Loucy (cell line): ENCODE measurements at regions not wholly inside any gene's neighbourhood (a gene's known extent, or its start where the extent isn't known, plus 50 kb on each side); places are given as distances from the start of the nearest gene placed in this dataset.
"Not testable (repeated sequence)": the region's sequence is repeated elsewhere in the genome, so short reads cannot be mapped to it uniquely, and the experiment has no call there.

ENCODE experiments used
- H2AFZ ChIP-seq: fragments of 200-600 bp; sonication (generic); 2 replicates; pipeline ENCODE4 v1.6.0; 2016; ENCODE audit warnings: antibody characterized with exemption, mild to moderate bottlenecking, low read length, moderate library complexity
- H3F3A ChIP-seq: fragments of 200-600 bp; 2 replicates; pipeline ENCODE4 v1.6.0; 2016; ENCODE audit warnings: antibody characterized with exemption, low read depth, mild to moderate bottlenecking
- H3K27me3 ChIP-seq: fragments of 200-600 bp; sonication (generic); 2 replicates; pipeline ENCODE4 v1.6.1; 2014; ENCODE audit warnings: low read length, mild to moderate bottlenecking; ENCODE audit not compliant: insufficient read depth, poor library complexity, severe bottlenecking
- H3K36me3 ChIP-seq: fragments of 200-600 bp; sonication (generic); 2 replicates; pipeline ENCODE4 v1.6.1; 2016; ENCODE audit warnings: low read length; ENCODE audit not compliant: insufficient read depth
- H3K4me1 ChIP-seq: fragments of 200-600 bp; sonication (generic); 2 replicates; pipeline ENCODE4 v1.5.1; 2014; ENCODE audit warnings: low read length, mild to moderate bottlenecking; ENCODE audit not compliant: insufficient read depth, poor library complexity, severe bottlenecking
- H3K4me2 ChIP-seq: fragments of 200-600 bp; sonication (generic); 2 replicates; pipeline ENCODE4 v1.6.0; 2014; ENCODE audit warnings: antibody characterized with exemption, low read length, low read depth, mild to moderate bottlenecking; ENCODE audit not compliant: poor library complexity, severe bottlenecking
- H3K4me3 ChIP-seq: fragments of 200-600 bp; sonication (generic); 2 replicates; pipeline ENCODE4 v1.5.1; 2014; ENCODE audit warnings: low read length, mild to moderate bottlenecking, mixed read lengths; ENCODE audit not compliant: poor library complexity, severe bottlenecking
- H3K79me2 ChIP-seq: fragments of 200-600 bp; sonication (generic); 2 replicates; pipeline ENCODE4 v1.6.1; 2014; ENCODE audit warnings: low read length; ENCODE audit not compliant: insufficient read depth
- H3K9ac ChIP-seq: fragments of 200-600 bp; sonication (generic); 2 replicates; pipeline ENCODE4 v1.6.0; 2014; ENCODE audit warnings: mild to moderate bottlenecking, low read depth, low read length, moderate library complexity; ENCODE audit not compliant: poor library complexity, severe bottlenecking
- H3K9me2 ChIP-seq: fragments of 200-600 bp; sonication (generic); replicated peaks from 2 replicates; pipeline ENCODE4 v1.6.1; 2016; ENCODE audit warnings: low read depth, low read length, mixed read lengths
- H3K9me3 ChIP-seq: fragments of 200-600 bp; sonication (generic); 2 replicates; pipeline ENCODE4 v1.6.1; 2014; ENCODE audit warnings: mild to moderate bottlenecking, antibody characterized with exemption, low read length, low read depth; ENCODE audit not compliant: insufficient read depth
- H4K20me1 ChIP-seq: fragments of 200-600 bp; sonication (generic); 2 replicates; pipeline ENCODE4 v1.6.0; 2014; ENCODE audit warnings: antibody characterized with exemption, low read length, mild to moderate bottlenecking; ENCODE audit not compliant: insufficient read depth, poor library complexity, severe bottlenecking
- EZH2phosphoT487 ChIP-seq: fragments of 200-600 bp; IDR thresholded peaks from 2 replicates; pipeline ENCODE4 v1.6.1; 2018; ENCODE audit warnings: antibody characterized with exemption, mild to moderate bottlenecking, moderate library complexity, borderline replicate concordance
- TF ChIP-seq, protein P1 (sequence below): fragments of 200-600 bp; sonication (generic); conservative IDR thresholded peaks from 2 replicates; pipeline ENCODE4 v1.5.1; 2014; ENCODE audit warnings: mild to moderate bottlenecking, antibody characterized with exemption, low read length

DNA sequence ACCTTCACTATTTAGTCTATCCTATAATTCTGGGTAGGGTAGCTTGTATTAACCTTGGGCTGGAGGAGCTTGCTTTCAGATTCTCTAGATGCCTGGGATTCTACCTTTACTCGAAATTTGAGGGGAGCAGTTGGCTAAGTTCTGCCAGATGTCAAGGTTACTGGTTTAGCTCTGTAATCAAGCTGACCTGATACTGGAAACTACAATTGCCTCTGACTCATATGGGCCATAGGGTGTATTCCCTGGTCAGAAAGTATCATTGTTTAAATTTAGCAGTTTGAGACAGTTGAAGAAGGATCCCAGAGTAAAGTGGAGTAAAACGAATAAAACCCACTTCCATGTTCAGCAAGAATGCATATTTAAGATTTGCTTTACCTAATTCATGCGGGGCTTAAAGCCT, 337.6 kb downstream of the SPIN4 start:
- Histone ChIP-seq H3K27me3 (no peaks in the 10 kb centered on the region), H3K9ac (no peak overlapping the region), H2AFZ (no peak overlapping the region), H3K9me3 (no peaks in the 10 kb centered on the region), H3K4me3 (no peak overlapping the region), H3K9me2 (no peaks in the 10 kb centered on the region), H3K4me1 (no peaks in the 10 kb centered on the region), H4K20me1 (no peaks in the 10 kb centered on the region), H3F3A (no peaks in the 10 kb centered on the region), H3K4me2 (no peak overlapping the region), H3K36me3 (no peaks in the 10 kb centered on the region), H3K79me2 (no peaks in the 10 kb centered on the region)
- TF ChIP-seq EZH2phosphoT487, result no peak
- TF ChIP-seq, protein P1, sequence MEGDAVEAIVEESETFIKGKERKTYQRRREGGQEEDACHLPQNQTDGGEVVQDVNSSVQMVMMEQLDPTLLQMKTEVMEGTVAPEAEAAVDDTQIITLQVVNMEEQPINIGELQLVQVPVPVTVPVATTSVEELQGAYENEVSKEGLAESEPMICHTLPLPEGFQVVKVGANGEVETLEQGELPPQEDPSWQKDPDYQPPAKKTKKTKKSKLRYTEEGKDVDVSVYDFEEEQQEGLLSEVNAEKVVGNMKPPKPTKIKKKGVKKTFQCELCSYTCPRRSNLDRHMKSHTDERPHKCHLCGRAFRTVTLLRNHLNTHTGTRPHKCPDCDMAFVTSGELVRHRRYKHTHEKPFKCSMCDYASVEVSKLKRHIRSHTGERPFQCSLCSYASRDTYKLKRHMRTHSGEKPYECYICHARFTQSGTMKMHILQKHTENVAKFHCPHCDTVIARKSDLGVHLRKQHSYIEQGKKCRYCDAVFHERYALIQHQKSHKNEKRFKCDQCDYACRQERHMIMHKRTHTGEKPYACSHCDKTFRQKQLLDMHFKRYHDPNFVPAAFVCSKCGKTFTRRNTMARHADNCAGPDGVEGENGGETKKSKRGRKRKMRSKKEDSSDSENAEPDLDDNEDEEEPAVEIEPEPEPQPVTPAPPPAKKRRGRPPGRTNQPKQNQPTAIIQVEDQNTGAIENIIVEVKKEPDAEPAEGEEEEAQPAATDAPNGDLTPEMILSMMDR, result no peak

GRCh38 chrX:63012574-63012973, 338.6 kb downstream of the SPIN4 start:
- no peak overlapping the region for H2AFZ ChIP-seq
- H3K79me2 ChIP-seq, result no peaks in the 10 kb centered on the region
- TF ChIP-seq, protein P1, result no peak
- no peaks in the 10 kb centered on the region for H3F3A ChIP-seq
- no peaks in the 10 kb centered on the region for H3K4me1 ChIP-seq
- H3K9ac ChIP-seq, result no peak overlapping the region
- H3K36me3 ChIP-seq, result no peaks in the 10 kb centered on the region
- no peaks in the 10 kb centered on the region for H3K9me2 ChIP-seq
- H4K20me1 ChIP-seq, result no peaks in the 10 kb centered on the region
- no peaks in the 10 kb centered on the region for H3K27me3 ChIP-seq
- no peaks in the 10 kb centered on the region for H3K9me3 ChIP-seq
- no peak overlapping the region for H3K4me3 ChIP-seq
- no peak overlapping the region for H3K4me2 ChIP-seq

DNA sequence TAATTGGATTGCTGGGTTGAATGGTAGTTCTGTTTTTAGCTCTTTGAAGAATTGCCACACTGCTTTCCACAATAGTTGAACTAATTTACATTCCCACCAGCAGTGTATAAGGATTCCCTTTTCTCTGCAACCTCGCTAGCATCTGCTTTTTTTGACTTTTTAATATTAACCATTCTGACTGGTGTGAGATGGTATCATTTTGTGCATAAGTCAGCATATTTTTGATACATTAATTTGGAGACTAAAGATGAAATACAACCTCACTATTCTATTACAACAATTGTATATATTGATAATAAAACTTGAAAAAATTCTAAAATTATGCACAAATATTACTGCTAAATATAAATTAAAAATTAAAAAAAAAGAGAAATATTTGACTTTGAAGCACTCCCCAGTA, 350.9 kb downstream of the SPIN4 start:
- H3K9me3 ChIP-seq, H3K4me1 ChIP-seq: not testable (repeated sequence)

More for the DNA sequence above, 350.9 kb downstream of the SPIN4 start:
- H3K9ac ChIP-seq, H2AFZ ChIP-seq, H4K20me1 ChIP-seq, H3K36me3 ChIP-seq, H3K4me2 ChIP-seq, H3K27me3 ChIP-seq, H3K79me2 ChIP-seq, H3K9me2 ChIP-seq, H3K4me3 ChIP-seq, H3F3A ChIP-seq: not testable (repeated sequence)
